ENCODE measurements at regions not wholly inside any gene's neighbourhood (a gene's known extent, or its start where the extent isn't known, plus 50 kb on each side); places are given as distances from the start of the nearest gene placed in this dataset.

- Histone ChIP-seq H3K9me3 (ENCODE audit: low read length) (no peaks in the 10 kb centered on the region), H4K20me1 (ENCODE audit: insufficient read depth) (no peaks in the 10 kb centered on the region), H3K4me3 (ENCODE audit: low read length) (no peak overlapping the region), H3K4me2 (ENCODE audit: low read length) (no peak overlapping the region), H3K27me3 (ENCODE audit: insufficient read depth, low read depth, low read length) (no peaks in the 10 kb centered on the region), H3K79me2 (replicated peaks; ENCODE audit: insufficient read depth, low read length) (no peaks in the 10 kb centered on the region), H3K27ac (ENCODE audit: low read length) (no peak overlapping the region), H3F3A (ENCODE audit: insufficient read depth, low read length, poor library complexity, severe bottlenecking) (no peaks in the 10 kb centered on the region), H2AFZ (ENCODE audit: low read depth, low read length) (no peak overlapping the region), H3K9ac (ENCODE audit: low read length) (no peak overlapping the region), H3K36me3 (ENCODE audit: insufficient read depth, low read length) (no peaks in the 10 kb centered on the region), H3K9me2 (ENCODE audit: insufficient read depth, low read length) (no peaks in the 10 kb centered on the region)
- TF ChIP-seq MXI1 (conservative IDR thresholded peaks at IDR 0.05; ENCODE audit: poor library complexity, severe bottlenecking), result no peak
- no peak for TF ChIP-seq CTCF (IDR thresholded peaks at IDR 0.05; ENCODE audit: poor library complexity, severe bottlenecking)
- no peak for TF ChIP-seq EP300 (conservative IDR thresholded peaks at IDR 0.05; ENCODE audit: poor library complexity, severe bottlenecking)
- TF ChIP-seq RAD21 (conservative IDR thresholded peaks at IDR 0.05), result no peak
- TF ChIP-seq TAF1 (IDR thresholded peaks at IDR 0.05; ENCODE audit: low read depth), result no peak
- TF ChIP-seq EZH2 (IDR thresholded peaks at IDR 0.05; ENCODE audit: borderline replicate concordance, insufficient read depth, low read length, poor library complexity, severe bottlenecking), result no peak
- no peak for TF ChIP-seq REST (IDR thresholded peaks at IDR 0.05; ENCODE audit: borderline replicate concordance)
- TF ChIP-seq SMC3 (conservative IDR thresholded peaks at IDR 0.05; ENCODE audit: poor library complexity), result no peak
- no peak for TF ChIP-seq POLR2AphosphoS5 (IDR thresholded peaks at IDR 0.05)
Measured at GRCh38 chr15:39360452-39360851, 220.4 kb upstream of the THBS1 start.

- H3K79me2 ChIP-seq (replicated peaks; ENCODE audit: insufficient read depth, low read length), result no peaks in the 10 kb centered on the region
- no peaks in the 10 kb centered on the region for H3F3A ChIP-seq (ENCODE audit: insufficient read depth, low read length, poor library complexity, severe bottlenecking)
- H3K36me3 ChIP-seq (ENCODE audit: insufficient read depth, low read length), result no peaks in the 10 kb centered on the region
- H3K4me3 ChIP-seq (ENCODE audit: low read length), result no peak overlapping the region
- no peak overlapping the region for H3K4me2 ChIP-seq (ENCODE audit: low read length)
- no peaks in the 10 kb centered on the region for H3K9me2 ChIP-seq (ENCODE audit: insufficient read depth, low read length)
- TF ChIP-seq SMC3 (conservative IDR thresholded peaks at IDR 0.05; ENCODE audit: poor library complexity), result no peak
- no peak for TF ChIP-seq RAD21 (conservative IDR thresholded peaks at IDR 0.05)
- TF ChIP-seq EP300 (conservative IDR thresholded peaks at IDR 0.05; ENCODE audit: poor library complexity, severe bottlenecking), result no peak
- TF ChIP-seq CTCF (IDR thresholded peaks at IDR 0.05; ENCODE audit: poor library complexity, severe bottlenecking), result no peak
- TF ChIP-seq EZH2 (IDR thresholded peaks at IDR 0.05; ENCODE audit: borderline replicate concordance, insufficient read depth, low read length, poor library complexity, severe bottlenecking), result no peak
- no peak for TF ChIP-seq MXI1 (conservative IDR thresholded peaks at IDR 0.05; ENCODE audit: poor library complexity, severe bottlenecking)
- no peak for TF ChIP-seq REST (IDR thresholded peaks at IDR 0.05; ENCODE audit: borderline replicate concordance)
- TF ChIP-seq POLR2AphosphoS5 (IDR thresholded peaks at IDR 0.05), result no peak
- no peak for TF ChIP-seq TAF1 (IDR thresholded peaks at IDR 0.05; ENCODE audit: low read depth)
- no peaks in the 10 kb centered on the region for H3K27me3 ChIP-seq (ENCODE audit: insufficient read depth, low read depth, low read length)
- no peak overlapping the region for H2AFZ ChIP-seq (ENCODE audit: low read depth, low read length)
- H3K9me3 ChIP-seq (ENCODE audit: low read length), result no peaks in the 10 kb centered on the region
- H3K27ac ChIP-seq (ENCODE audit: low read length), result no peak overlapping the region
- H3K9ac ChIP-seq (ENCODE audit: low read length), result no peak overlapping the region
- no peaks in the 10 kb centered on the region for H4K20me1 ChIP-seq (ENCODE audit: insufficient read depth)
Measured at GRCh38 chr15:39361497-39361896, 219.4 kb upstream of the THBS1 start.
